GM12878 (cell line): ENCODE measurements at regions not wholly inside any gene's neighbourhood (a gene's known extent, or its start where the extent isn't known, plus 50 kb on each side); places are given as distances from the start of the nearest gene placed in this dataset.

Experiments used
- ATAC-seq: fragments of 200-7000 bp; cut with Tn5 transposase; 3 replicates; pipeline ENCODE4 v1.9.1; 2020; ENCODE audit warnings: mild to moderate bottlenecking, moderate library complexity
- BruUV-seq: library from RNA; stranded (reverse); fragments of 400-500 nt; replicated peaks from 2 replicates; lab custom pipeline; 2021; lab: Mats Ljungman, UMichigan
- CTCF ChIA-PET: fragments of 300-600 bp; sonication (Branson Sonifier 250); formaldehyde crosslinking; extraction: SDS; loops from one replicate; lab custom pipeline; 2021; ENCODE audit warnings: inconsistent platforms; lab: Yijun Ruan, JAX
- POLR2A ChIA-PET: fragments of 350-600 bp; formaldehyde crosslinking; extraction: SDS; loops from one replicate; lab custom pipeline; 2021; ENCODE audit warnings: inconsistent platforms; lab: Charles Lee
- RAD21 ChIA-PET: fragments of 300-600 bp; sonication (Branson Sonifier 250); formaldehyde crosslinking; loops from one replicate; lab custom pipeline; 2023; ENCODE audit warnings: antibody characterized with exemption; ENCODE audit not compliant: unreplicated experiment; lab: Charles Lee
- SMC1A ChIA-PET: fragments of 300-600 bp; sonication (Branson Sonifier 250); formaldehyde crosslinking; loops from one replicate; lab custom pipeline; 2023; ENCODE audit not compliant: unreplicated experiment, uncharacterized antibody; lab: Charles Lee
- DNase-seq: peaks from one replicate; pipeline ENCODE4 v3.0.0-alpha.2; 2011; ENCODE audit warnings: low read depth, low spot score
- FAIRE-seq: peaks from 3 replicates; lab custom pipeline; 2011; peaks lifted over from hg19 to GRCh38; lab: Jason Lieb, UNC
- H2AFZ ChIP-seq: 2 replicates; pipeline ENCODE4 v1.6.0; 2011; ENCODE audit warnings: low read depth, low read length, control low read depth; ENCODE audit not compliant: control insufficient read depth
- H3K27ac ChIP-seq: 2 replicates; pipeline ENCODE4 v1.5.1; 2011; ENCODE audit warnings: control low read depth; ENCODE audit not compliant: control insufficient read depth, insufficient read depth
- H3K27me3 ChIP-seq, 2 experiments: replicated peaks in 1 of 2; 2 replicates each; pipeline versions ENCODE4 v1.6.0 to v1.6.1; 2011; ENCODE audit warnings: low read length in 1 of 2; ENCODE audit not compliant: control insufficient read depth in 2 of 2, insufficient read depth in 2 of 2
- H3K36me3 ChIP-seq, 2 experiments: 2 replicates each; pipeline ENCODE4 v1.5.1; 2011; ENCODE audit warnings: low read length in 1 of 2; ENCODE audit not compliant: control insufficient read depth in 2 of 2, insufficient read depth in 2 of 2
- H3K4me1 ChIP-seq: 2 replicates; pipeline ENCODE4 v1.6.1; 2011; ENCODE audit warnings: mild to moderate bottlenecking, low read length, moderate library complexity, mixed read lengths; ENCODE audit not compliant: control insufficient read depth, insufficient read depth
- H3K4me2 ChIP-seq: 2 replicates; pipeline ENCODE4 v1.6.0; 2011; ENCODE audit warnings: control low read depth; ENCODE audit not compliant: control insufficient read depth, insufficient read depth
- H3K4me3 ChIP-seq: fragments of 200-600 bp; sonication (generic); 2 replicates; pipeline ENCODE4 v1.5.1; 2016
- H3K79me2 ChIP-seq: 2 replicates; pipeline ENCODE4 v1.6.0; 2011; ENCODE audit warnings: low read length; ENCODE audit not compliant: control insufficient read depth, insufficient read depth
- H3K9ac ChIP-seq: 2 replicates; pipeline ENCODE4 v1.8.0; 2011; ENCODE audit warnings: low read length, control low read depth, mixed read lengths; ENCODE audit not compliant: control insufficient read depth, insufficient read depth
- H3K9me3 ChIP-seq: replicated peaks from 3 replicates; pipeline ENCODE4 v1.5.1; 2011; ENCODE audit warnings: mild to moderate bottlenecking, low read length; ENCODE audit not compliant: control insufficient read depth, insufficient read depth
- H4K20me1 ChIP-seq: 2 replicates; pipeline ENCODE4 v1.6.0; 2011; ENCODE audit not compliant: control insufficient read depth, insufficient read depth
- ASH2L ChIP-seq: fragments of 300-600, 200-600 bp; sonication (generic); IDR thresholded peaks from 2 replicates; pipeline ENCODE4 v1.6.1; 2017; ENCODE audit warnings: low read depth, mild to moderate bottlenecking, borderline replicate concordance
- BHLHE40 ChIP-seq, 2 experiments: fragments of 450-650 bp in 1 of 2; IDR thresholded peaks; 2 replicates each; pipeline ENCODE4 v1.6.1; 2011 to 2017; ENCODE audit warnings: low read depth in 2 of 2, borderline replicate concordance in 1 of 2, improper control_type of control experiment in 1 of 2, low read length in 1 of 2, mild to moderate bottlenecking in 1 of 2
- EGR1 ChIP-seq, 2 experiments: IDR thresholded peaks; 1 replicate in 1 of 2; 2 replicates in 1 of 2; pipeline ENCODE4 v1.6.1; 2011 to 2012; ENCODE audit warnings: low read depth in 2 of 2, low read length in 2 of 2, borderline replicate concordance in 1 of 2, mild to moderate bottlenecking in 1 of 2, moderate library complexity in 1 of 2
- GABPA ChIP-seq: IDR thresholded peaks from 2 replicates; pipeline ENCODE4 v1.6.1; 2014; ENCODE audit warnings: antibody characterized with exemption, low read depth, mild to moderate bottlenecking, inconsistent platforms
- HDAC2 ChIP-seq: fragments of 200-600 bp; sonication (generic); IDR thresholded peaks from 2 replicates; pipeline ENCODE4 v1.6.1; 2017
- MEF2A ChIP-seq: IDR thresholded peaks from 2 replicates; pipeline ENCODE4 v1.6.1; 2011; ENCODE audit warnings: low read depth, mild to moderate bottlenecking, low read length, moderate library complexity; ENCODE audit not compliant: insufficient read depth
- POLR2AphosphoS2 ChIP-seq: IDR thresholded peaks from 2 replicates; pipeline ENCODE4 v1.6.1; 2011; ENCODE audit warnings: low read depth, mild to moderate bottlenecking, low read length, improper control_type of control experiment, moderate library complexity
- POU2F2 ChIP-seq: IDR thresholded peaks from 3 replicates; pipeline ENCODE4 v1.6.1; 2011; ENCODE audit warnings: low read depth, mild to moderate bottlenecking, low read length, borderline replicate concordance
- RAD21 ChIP-seq: IDR thresholded peaks from 2 replicates; pipeline ENCODE4 v1.6.1; 2011; ENCODE audit warnings: mild to moderate bottlenecking, low read depth, low read length, moderate library complexity; ENCODE audit not compliant: insufficient read depth
- SREBF1 ChIP-seq: IDR thresholded peaks from 2 replicates; pipeline ENCODE4 v1.6.1; 2012; ENCODE audit warnings: mild to moderate bottlenecking, low read length
- WRNIP1 ChIP-seq: IDR thresholded peaks from 2 replicates; pipeline ENCODE4 v1.6.1; 2011; ENCODE audit warnings: low read depth, low read length, improper control_type of control experiment, borderline replicate concordance
- ZSCAN29 ChIP-seq: fragments of 450-650 bp; IDR thresholded peaks from 2 replicates; pipeline ENCODE4 v1.6.1; 2017; ENCODE audit warnings: mild to moderate bottlenecking, moderate library complexity
- WGBS: methylation state at CpG from one replicate; pipeline ENCODE4 v1.1.6; 2016; ENCODE audit warnings: low lambda C conversion rate; ENCODE audit not compliant: insufficient replicate concordance, insufficient coverage; ENCODE audit errors: missing lambda C conversion rate; 5-methylcytosine and 5-hydroxymethylcytosine counted together
- in situ Hi-C: fragments of 300-500 bp; cut with MboI; formaldehyde crosslinking; loops from 9 replicates; pipeline ENCODE4 v1.14.3; 2018; ENCODE audit warnings: mixed read lengths
- intact Hi-C: fragments of 100-400 bp; cut with micrococcal nuclease; formaldehyde crosslinking; loops from one replicate; pipeline ENCODE4 v1.14.2; 2022; ENCODE audit not compliant: unreplicated experiment
- TF ChIP-seq, protein P1 (sequence below): IDR thresholded peaks from 2 replicates; pipeline ENCODE4 v1.6.1; 2012; ENCODE audit warnings: low read depth, low read length, improper control_type of control experiment
- TF ChIP-seq, protein P2 (sequence below): fragments of 450-650 bp; IDR thresholded peaks from 2 replicates; pipeline ENCODE4 v1.6.1; 2016; ENCODE audit warnings: mild to moderate bottlenecking

DNA sequence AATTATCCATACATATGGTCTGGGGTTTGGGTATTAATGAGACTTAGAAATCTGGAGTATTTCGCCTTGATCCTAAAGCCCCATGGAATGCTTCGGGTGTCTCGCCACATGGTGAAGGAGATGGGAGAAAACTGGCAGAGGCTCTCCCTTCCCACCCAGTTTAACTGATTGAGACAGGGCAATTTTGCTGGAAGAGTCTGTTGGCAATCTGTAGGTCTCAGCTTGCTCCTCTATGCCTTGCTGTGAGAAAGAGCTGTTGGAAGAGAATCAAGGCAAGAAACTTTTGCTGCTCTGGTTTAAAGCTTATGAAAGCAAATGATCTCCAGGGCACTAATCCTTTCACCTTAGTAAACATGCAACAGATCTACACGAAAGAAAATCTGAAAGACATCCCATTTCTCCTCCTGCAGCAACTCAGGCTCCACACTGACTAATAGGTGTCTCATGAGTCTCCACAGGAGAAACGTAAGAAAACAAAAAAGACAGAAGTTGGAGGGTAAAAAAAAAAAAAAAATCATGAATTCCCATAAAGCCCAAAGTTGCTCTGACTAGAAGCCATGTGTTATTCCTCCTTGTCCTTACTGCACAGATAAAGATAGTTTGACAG, 369.9 kb downstream of the EFNA5 start:
- TF ChIP-seq POLR2AphosphoS2 (no peak), SREBF1 (no peak), ASH2L (no peak), WRNIP1 (no peak), RAD21 (no peak), POU2F2 (no peak), MEF2A (no peak), HDAC2 (no peak), ZSCAN29 (no peak), GABPA (no peak), EGR1 (IDR thresholded peaks at IDR 0.05; ENCODE audit: borderline replicate concordance in 1 of 2, low read depth in 2 of 2, low read length in 2 of 2) (no peak), BHLHE40 (IDR thresholded peaks at IDR 0.05; ENCODE audit: borderline replicate concordance in 1 of 2, low read depth in 2 of 2, low read length in 1 of 2) (no peak)
- TF ChIP-seq, protein P1, sequence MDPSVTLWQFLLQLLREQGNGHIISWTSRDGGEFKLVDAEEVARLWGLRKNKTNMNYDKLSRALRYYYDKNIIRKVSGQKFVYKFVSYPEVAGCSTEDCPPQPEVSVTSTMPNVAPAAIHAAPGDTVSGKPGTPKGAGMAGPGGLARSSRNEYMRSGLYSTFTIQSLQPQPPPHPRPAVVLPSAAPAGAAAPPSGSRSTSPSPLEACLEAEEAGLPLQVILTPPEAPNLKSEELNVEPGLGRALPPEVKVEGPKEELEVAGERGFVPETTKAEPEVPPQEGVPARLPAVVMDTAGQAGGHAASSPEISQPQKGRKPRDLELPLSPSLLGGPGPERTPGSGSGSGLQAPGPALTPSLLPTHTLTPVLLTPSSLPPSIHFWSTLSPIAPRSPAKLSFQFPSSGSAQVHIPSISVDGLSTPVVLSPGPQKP: no peak
- TF ChIP-seq, protein P2, sequence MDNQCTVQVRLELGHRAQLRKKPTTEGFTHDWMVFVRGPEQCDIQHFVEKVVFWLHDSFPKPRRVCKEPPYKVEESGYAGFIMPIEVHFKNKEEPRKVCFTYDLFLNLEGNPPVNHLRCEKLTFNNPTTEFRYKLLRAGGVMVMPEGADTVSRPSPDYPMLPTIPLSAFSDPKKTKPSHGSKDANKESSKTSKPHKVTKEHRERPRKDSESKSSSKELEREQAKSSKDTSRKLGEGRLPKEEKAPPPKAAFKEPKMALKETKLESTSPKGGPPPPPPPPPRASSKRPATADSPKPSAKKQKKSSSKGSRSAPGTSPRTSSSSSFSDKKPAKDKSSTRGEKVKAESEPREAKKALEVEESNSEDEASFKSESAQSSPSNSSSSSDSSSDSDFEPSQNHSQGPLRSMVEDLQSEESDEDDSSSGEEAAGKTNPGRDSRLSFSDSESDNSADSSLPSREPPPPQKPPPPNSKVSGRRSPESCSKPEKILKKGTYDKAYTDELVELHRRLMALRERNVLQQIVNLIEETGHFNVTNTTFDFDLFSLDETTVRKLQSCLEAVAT: no peak
- no peaks in the 10 kb centered on the region for H3K79me2 ChIP-seq
- H3K9me3 ChIP-seq: no peaks in the 10 kb centered on the region; the same call in 2 of the 3 replicates
- FAIRE-seq (no peak), ATAC-seq (no peak), DNase-seq (no peak)
- POLR2A ChIA-PET: no interaction called here
- no peaks in the 10 kb centered on the region for H3K4me1 ChIP-seq
- no peak overlapping the region for H3K4me2 ChIP-seq
- in situ Hi-C loops (no loop called here), intact Hi-C loops (loop anchor here (5.0 kb wide), 1 partner anchor 271 kb away; no protein-coding TSS in a partner anchor)
- H3K27ac ChIP-seq: no peak overlapping the region
- no peak overlapping the region for H3K4me3 ChIP-seq
- no peak overlapping the region for H3K9ac ChIP-seq
- no peaks in the 10 kb centered on the region for H4K20me1 ChIP-seq
- BruUV-seq: no TSS peak
- WGBS: 25% methylated on average over 5 of the region's 5 CpGs
- H2AFZ ChIP-seq: no peak overlapping the region
- H3K27me3 ChIP-seq: no peaks in the 10 kb centered on the region
- RAD21 ChIA-PET: interaction anchor here (1.0 to 1.7 kb wide), 3 partner anchors 25 to 64 kb away, joined by 3 to 8 read pairs (median 4); no protein-coding TSS in a partner anchor
- SMC1A ChIA-PET: interaction anchor here (0.6 to 3.5 kb wide), 12 partner anchors 11 to 272 kb away, joined by 3 to 19 read pairs (median 4); no protein-coding TSS in a partner anchor
- CTCF ChIA-PET: interaction anchor here (0.7 to 1.4 kb wide), 3 partner anchors 11 to 46 kb away, joined by 3 to 5 read pairs (median 4); no protein-coding TSS in a partner anchor
- no peaks in the 10 kb centered on the region for H3K36me3 ChIP-seq
